Peyer's patch (tissue), 4 donors: ENCODE measurements at regions not wholly inside any gene's neighbourhood (a gene's known extent, or its start where the extent isn't known, plus 50 kb on each side); places are given as distances from the start of the nearest gene placed in this dataset.

Experiments used
- POLR2A ChIP-seq, 2 donors: fragments of 450-650 bp; IDR thresholded peaks; one replicate each; pipeline ENCODE4 v1.5.1; 2017; ENCODE audit warnings: antibody characterized with exemption in 2 of 2, mild to moderate bottlenecking in 2 of 2, moderate library complexity in 2 of 2
- TF ChIP-seq, protein P1 (sequence below), 6 experiments: fragments of 450-650 bp in 4 of 6; fragments of 200-600 bp in 2 of 6; sonication (generic) in 1 of 6; IDR thresholded peaks; one replicate each; pipeline ENCODE4 v1.5.1; 2017 to 2019; ENCODE audit warnings: antibody characterized with exemption in 6 of 6, mild to moderate bottlenecking in 3 of 6, moderate library complexity in 1 of 6

DNA sequence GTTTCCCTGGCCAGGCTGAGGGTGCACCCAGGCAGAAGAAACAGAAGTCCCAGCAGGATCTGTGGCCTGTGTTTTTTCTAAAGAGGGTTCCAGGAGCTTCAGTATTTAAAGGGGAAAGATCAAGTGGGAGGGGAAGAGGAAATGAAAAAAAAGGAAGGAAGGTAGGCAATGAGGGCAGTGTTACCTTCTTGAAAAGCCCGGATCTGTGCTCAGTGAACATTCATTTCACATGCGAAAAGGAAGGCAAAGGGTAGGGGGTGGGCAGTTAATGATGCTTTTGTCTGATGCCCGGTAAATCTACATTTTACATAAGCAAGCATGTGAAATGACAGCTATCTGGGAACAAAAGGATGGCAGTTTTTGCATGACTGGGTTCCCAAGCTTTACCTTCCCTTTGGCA, 326.2 kb downstream of the UQCRFS1 start:
- TF ChIP-seq, protein P1, sequence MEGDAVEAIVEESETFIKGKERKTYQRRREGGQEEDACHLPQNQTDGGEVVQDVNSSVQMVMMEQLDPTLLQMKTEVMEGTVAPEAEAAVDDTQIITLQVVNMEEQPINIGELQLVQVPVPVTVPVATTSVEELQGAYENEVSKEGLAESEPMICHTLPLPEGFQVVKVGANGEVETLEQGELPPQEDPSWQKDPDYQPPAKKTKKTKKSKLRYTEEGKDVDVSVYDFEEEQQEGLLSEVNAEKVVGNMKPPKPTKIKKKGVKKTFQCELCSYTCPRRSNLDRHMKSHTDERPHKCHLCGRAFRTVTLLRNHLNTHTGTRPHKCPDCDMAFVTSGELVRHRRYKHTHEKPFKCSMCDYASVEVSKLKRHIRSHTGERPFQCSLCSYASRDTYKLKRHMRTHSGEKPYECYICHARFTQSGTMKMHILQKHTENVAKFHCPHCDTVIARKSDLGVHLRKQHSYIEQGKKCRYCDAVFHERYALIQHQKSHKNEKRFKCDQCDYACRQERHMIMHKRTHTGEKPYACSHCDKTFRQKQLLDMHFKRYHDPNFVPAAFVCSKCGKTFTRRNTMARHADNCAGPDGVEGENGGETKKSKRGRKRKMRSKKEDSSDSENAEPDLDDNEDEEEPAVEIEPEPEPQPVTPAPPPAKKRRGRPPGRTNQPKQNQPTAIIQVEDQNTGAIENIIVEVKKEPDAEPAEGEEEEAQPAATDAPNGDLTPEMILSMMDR (IDR thresholded peaks at IDR 0.05), result no peak
- TF ChIP-seq POLR2A (IDR thresholded peaks at IDR 0.05), result no peak
